GM21717 (cell line): ENCODE measurements at regions not wholly inside any gene's neighbourhood (a gene's known extent, or its start where the extent isn't known, plus 50 kb on each side); places are given as distances from the start of the nearest gene placed in this dataset.
A peak's percentile ranks its signal among the peaks of the same experiment; 100 is the strongest.
"Not testable (repeated sequence)": the region's sequence is repeated elsewhere in the genome, so short reads cannot be mapped to it uniquely, and the experiment has no call there.

Source experiments
- ATAC-seq: cut with Tn5 transposase; IDR thresholded peaks from one replicate; pipeline ENCODE4 v1.9.1; 2021; ENCODE audit warnings: mild to moderate bottlenecking, moderate library complexity; ENCODE audit not compliant: unreplicated experiment

- ATAC-seq: no peak
These were observed 318.4 kb upstream of the ZNF608 start for GRCh38 chr5:125064621-125065438.

- ATAC-seq: no peak
These were observed 319.3 kb upstream of the ZNF608 start for GRCh38 chr5:125065741-125066140.

- ATAC-seq: no peak
These were observed 324.5 kb upstream of the ZNF608 start for GRCh38 chr5:125070961-125071360.

GRCh38 chr5:125073090-125073489 is 326.7 kb upstream of the ZNF608 start:
- ATAC-seq: no peak

GRCh38 chr5:125075567-125075966 is 329.1 kb upstream of the ZNF608 start:
- ATAC-seq: no peak

- ATAC-seq: not testable (repeated sequence)
These were observed 332.6 kb upstream of the ZNF608 start for GRCh38 chr5:125079028-125079427.

GRCh38 chr5:125081101-125081500 is 334.7 kb upstream of the ZNF608 start:
- ATAC-seq: no peak

GRCh38 chr5:125083981-125084380 is 337.5 kb upstream of the ZNF608 start:
- ATAC-seq: no peak

GRCh38 chr5:125085797-125086505 is 339.5 kb upstream of the ZNF608 start:
- ATAC-seq: no peak

GRCh38 chr5:125088522-125089105 is 342.2 kb upstream of the ZNF608 start:
- no peak for ATAC-seq

GRCh38 chr5:125092138-125092537 is 345.7 kb upstream of the ZNF608 start:
- not testable (repeated sequence) for ATAC-seq

GRCh38 chr5:125093776-125094175 is 347.3 kb upstream of the ZNF608 start:
- no peak for ATAC-seq

GRCh38 chr5:125100342-125100741 is 353.9 kb upstream of the ZNF608 start:
- no peak for ATAC-seq

- no peak for ATAC-seq
These were observed 354.5 kb upstream of the ZNF608 start for GRCh38 chr5:125100951-125101350.

GRCh38 chr5:125103459-125103858 is 357.0 kb upstream of the ZNF608 start:
- ATAC-seq: no peak

GRCh38 chr5:125106271-125106670 is 359.8 kb upstream of the ZNF608 start:
- ATAC-seq: no peak

GRCh38 chr5:125106881-125107280 is 360.4 kb upstream of the ZNF608 start:
- ATAC-seq: no peak

- no peak for ATAC-seq
These were observed 362.9 kb upstream of the ZNF608 start for GRCh38 chr5:125109293-125109692.

- ATAC-seq: no peak
These were observed 363.4 kb upstream of the ZNF608 start for GRCh38 chr5:125109816-125110215.

- ATAC-seq: no peak
These were observed 365.8 kb upstream of the ZNF608 start for GRCh38 chr5:125112196-125112595.

GRCh38 chr5:125113328-125113727 is 366.9 kb upstream of the ZNF608 start:
- ATAC-seq: peak; percentile 82

- no peak for ATAC-seq
These were observed 368.7 kb upstream of the ZNF608 start for GRCh38 chr5:125115195-125115525.
